Thyroid gland (tissue), 4 donors: ENCODE measurements at regions not wholly inside any gene's neighbourhood (a gene's known extent, or its start where the extent isn't known, plus 50 kb on each side); places are given as distances from the start of the nearest gene placed in this dataset.

Experiments used
- POLR2A ChIP-seq, 2 donors: fragments of 450-650 bp; IDR thresholded peaks; one replicate each; pipeline ENCODE4 v1.6.1; 2017; ENCODE audit warnings: antibody characterized with exemption in 2 of 2, mild to moderate bottlenecking in 2 of 2, moderate library complexity in 1 of 2
- TF ChIP-seq, protein P1 (sequence below), 6 experiments: fragments of 200-600 bp in 3 of 6; fragments of 450-650 bp in 3 of 6; sonication (generic) in 3 of 6; IDR thresholded peaks; one replicate each; pipeline ENCODE4 v1.5.1; 2016 to 2019; ENCODE audit warnings: antibody characterized with exemption in 6 of 6, mild to moderate bottlenecking in 2 of 6, inconsistent platforms in 1 of 6, moderate library complexity in 1 of 6

DNA sequence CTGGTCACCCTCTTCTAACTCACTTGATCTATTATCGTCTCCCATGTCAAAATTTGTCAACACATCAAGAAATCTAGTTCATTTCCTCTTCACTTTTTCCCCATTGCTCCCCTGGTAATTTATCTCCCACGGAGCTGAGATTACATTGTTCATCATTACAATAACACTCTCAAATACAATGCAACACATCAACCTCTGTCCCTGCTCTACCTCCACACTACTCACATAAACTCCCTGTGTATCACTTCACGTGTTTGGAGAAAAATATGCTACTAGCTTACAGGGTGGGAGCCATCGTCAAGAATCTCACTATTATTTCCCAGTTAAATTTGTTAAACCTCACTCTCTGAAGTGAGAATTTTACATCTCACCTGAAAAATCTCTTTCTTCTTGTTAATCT lies 1006.4 kb downstream of the ARAP2 start:
- TF ChIP-seq, protein P1, sequence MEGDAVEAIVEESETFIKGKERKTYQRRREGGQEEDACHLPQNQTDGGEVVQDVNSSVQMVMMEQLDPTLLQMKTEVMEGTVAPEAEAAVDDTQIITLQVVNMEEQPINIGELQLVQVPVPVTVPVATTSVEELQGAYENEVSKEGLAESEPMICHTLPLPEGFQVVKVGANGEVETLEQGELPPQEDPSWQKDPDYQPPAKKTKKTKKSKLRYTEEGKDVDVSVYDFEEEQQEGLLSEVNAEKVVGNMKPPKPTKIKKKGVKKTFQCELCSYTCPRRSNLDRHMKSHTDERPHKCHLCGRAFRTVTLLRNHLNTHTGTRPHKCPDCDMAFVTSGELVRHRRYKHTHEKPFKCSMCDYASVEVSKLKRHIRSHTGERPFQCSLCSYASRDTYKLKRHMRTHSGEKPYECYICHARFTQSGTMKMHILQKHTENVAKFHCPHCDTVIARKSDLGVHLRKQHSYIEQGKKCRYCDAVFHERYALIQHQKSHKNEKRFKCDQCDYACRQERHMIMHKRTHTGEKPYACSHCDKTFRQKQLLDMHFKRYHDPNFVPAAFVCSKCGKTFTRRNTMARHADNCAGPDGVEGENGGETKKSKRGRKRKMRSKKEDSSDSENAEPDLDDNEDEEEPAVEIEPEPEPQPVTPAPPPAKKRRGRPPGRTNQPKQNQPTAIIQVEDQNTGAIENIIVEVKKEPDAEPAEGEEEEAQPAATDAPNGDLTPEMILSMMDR (IDR thresholded peaks at IDR 0.05): no peak
- no peak for TF ChIP-seq POLR2A (IDR thresholded peaks at IDR 0.05)
